ENCODE measurements at regions not wholly inside any gene's neighbourhood (a gene's known extent, or its start where the extent isn't known, plus 50 kb on each side); places are given as distances from the start of the nearest gene placed in this dataset.
"Not testable (repeated sequence)": the region's sequence is repeated elsewhere in the genome, so short reads cannot be mapped to it uniquely, and the experiment has no call there.

DNA sequence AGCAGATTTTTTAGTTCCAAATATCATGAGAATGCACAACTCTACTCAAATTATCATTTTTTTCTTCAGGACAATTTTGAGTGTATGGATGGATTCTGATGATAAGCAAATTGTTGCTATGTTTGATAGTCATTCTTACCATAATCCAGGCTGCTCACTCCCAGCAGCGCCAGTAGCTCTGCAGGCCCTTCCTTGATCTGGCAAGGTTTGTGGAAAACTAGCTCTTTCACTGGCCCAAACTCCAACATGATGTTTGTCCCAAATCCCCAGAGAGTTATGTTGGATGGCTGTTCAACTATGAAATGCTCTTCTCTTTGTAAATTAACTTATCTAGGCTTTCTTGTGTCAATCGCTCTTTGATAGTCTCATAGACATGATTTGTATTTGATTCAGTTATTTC, 933.7 kb downstream of the DNAJB9 start:
- DNase-seq: no peak

DNA sequence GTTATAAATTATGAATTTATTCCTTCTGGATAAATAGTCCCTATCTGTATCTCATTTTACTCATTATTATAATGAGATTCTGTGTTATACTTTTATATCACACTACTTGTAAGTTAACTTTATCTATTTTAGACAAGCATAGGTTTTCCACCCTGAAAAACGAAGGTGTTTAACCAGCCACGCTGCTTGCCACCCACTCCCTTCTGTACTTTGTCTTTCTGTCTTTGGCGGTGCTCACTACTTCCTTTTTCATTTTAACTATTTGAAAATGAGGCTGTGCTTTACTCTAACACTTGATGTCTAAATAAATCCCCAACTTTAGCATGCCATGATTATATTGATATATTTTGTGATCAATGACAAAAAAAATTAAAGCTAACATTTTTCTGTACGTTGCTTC, 952.9 kb downstream of the DNAJB9 start:
- DNase-seq: no peak

DNA sequence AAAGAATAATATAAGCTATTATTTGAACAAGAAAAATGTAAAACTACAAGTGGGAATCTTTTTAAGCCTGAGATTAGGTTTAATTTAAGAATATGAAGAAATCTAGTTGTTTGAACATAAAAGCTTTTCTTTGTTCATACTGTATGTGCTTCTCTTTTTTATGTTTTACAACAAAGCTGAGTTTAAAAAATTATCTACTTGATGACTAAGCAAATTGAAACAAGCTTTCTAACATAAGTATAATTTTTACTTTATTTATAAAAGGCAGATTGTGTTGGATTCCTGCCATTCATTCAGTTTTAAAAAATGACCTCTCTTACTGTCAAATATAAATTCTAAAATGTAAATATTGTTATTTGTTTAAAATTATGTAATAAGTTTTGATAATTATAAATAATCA, 958.2 kb downstream of the DNAJB9 start:
- no peak for DNase-seq

DNA sequence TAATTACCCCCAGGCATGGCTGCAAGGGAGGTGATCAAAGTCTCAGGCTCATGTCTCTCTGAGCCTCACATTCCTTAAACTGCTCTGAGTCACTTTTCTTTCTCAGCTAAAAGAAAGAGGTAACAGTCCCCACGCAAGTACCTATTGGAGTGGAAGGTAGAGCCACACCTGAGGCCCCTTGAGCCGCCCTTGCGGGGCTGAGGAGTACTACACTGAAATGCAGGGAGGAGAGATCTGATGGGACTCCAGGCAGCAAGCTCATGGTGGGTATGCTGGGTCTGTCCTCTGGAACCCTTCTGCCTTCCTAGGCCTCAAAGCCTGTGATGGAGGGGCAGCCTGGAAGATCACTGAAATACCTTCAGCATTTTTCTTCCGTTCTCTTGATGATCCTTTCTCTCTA, 960.0 kb downstream of the DNAJB9 start:
- no peak for DNase-seq

DNA sequence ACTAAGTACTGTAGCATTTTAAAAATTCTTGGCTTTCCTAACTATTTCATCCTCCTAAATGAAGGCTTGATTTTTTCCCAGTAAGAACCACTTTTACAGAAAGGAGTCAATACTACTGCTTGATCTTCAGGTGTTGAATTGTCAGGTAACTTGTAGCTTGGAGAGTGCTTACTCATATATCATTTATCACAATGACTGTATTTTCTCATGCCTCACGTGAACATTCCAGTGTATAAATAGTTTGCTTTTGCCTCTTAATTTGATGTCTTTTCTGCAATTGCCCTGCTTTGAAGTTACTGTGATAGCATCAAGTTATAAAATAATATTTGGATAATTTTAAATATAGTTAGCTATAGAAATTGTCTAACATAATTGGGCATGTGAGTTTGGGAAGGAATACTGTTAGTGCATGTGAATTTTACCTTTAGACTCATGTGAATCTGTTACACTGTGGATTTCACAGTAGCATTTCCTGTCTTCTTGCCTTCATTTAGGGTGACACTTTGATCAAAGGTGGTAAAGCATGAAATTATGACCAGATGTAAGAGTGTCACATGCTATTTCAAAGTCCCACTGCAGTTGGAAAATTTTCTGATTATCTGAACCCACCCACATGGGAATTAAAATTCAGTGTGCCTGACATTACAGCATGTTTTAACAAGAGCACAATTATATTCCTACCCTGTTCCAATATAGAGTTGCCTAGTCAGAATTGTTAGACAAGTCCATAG, 962.8 kb downstream of the DNAJB9 start:
- no peak for DNase-seq

DNA sequence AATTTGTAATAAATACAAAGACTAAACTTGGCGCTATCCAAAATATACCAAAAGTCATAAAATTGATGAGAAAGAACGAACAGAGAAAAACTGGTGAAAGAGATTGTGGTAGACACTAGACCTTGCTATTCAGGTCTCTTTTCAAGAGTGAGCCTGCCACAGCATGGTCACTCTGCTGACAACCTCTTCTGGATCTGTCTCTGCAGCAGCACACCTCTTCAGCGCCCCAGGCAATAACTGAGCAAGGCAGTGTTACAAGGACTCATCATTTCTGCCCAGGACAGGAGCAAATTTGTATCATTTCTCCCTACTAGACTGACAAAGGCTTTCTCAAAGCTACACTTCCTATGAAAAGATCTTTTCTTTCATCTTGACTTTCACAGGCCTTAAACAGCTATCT, 976.0 kb downstream of the DNAJB9 start:
- DNase-seq: no peak

DNA sequence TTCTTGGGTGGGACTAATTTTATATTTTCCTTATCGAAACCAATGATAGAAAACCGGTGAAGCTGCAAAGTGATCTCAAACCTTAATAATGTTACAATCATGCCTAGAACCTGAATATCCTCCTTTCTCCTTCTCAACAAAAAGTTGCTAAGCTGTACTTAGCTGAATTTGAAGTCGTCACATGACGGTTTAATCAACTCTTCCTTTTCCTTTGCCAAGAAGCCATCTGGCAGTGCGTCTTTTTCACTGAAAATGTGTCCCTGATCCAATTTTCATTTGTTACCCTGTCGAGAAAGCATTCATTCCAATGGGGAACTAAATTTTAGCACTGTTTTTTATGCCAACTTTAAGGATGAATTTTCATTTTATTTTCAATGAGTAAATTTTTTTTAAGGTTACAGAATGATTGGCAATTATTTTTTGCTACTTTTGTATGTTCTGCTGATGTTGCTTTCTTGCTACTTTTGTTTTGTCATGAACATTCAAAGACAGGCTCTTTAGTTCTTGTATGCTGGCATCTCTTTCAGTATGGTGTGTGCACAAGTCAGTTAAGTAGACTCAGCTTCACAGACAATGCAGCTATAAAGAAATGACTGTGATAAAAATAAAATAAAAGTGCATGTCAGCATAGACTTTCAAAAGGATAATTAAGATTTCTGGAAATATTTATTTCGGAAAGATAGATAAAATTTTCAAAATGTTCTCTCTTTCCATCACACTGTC, 980.0 kb downstream of the DNAJB9 start:
- DNase-seq: no peak

DNA sequence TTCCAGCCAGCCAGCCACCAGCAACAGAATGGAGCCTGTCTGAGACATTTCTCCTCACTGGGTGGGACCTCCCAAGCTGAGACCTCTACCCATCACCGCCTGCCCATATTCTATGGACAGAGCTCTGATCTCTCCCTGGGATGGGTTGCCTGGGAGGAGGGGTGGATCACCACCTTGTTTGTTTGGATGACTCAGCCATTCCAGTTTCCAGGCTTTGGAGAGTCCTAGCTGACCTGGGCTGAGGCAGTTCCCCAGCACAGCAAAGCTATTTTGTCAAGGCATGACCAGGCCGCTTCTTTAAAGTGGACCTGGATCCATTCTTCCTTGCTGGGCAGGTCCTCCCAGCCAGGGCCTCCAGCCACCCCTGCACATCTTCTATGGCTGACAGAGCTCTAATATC, 982.3 kb downstream of the DNAJB9 start:
- DNase-seq: no peak

DNA sequence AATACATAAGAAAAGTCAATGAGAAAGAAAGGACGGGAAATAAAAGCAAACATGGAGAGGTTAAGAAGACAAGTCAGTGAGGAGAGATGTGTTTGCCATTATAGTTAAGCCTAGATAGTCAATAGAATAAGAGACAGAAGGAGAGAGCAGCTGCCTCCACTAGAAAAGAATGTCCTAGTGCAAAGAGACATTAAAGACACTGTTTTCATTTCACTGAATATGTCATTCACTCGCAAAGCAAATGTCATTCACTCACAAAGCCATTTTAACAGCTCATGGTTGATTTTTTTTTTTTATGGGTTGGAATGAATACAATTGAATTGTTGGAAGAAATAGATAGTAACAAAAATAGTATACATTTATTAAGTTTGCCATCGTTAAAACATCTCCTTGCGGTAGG, 1007.6 kb downstream of the DNAJB9 start:
- DNase-seq: no peak

DNA sequence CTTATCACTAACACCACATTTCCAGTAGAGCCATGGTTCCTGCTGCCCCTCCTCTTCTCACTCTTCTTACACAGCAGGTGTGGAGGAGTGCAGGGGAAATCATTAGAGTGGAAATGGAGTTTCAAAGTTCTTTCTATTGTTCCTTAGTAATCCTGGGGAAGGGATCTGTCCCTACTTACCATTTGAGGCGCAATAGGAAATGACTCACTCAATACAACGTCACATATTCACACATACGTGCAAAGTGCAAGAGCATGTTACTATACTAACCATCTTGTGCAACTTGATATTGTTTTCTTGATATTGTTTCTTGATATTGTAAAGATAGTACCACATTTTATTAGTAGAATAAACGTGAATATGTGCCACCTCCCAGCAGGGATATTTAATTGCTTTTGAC, 1010.2 kb downstream of the DNAJB9 start:
- no peak for DNase-seq

DNA sequence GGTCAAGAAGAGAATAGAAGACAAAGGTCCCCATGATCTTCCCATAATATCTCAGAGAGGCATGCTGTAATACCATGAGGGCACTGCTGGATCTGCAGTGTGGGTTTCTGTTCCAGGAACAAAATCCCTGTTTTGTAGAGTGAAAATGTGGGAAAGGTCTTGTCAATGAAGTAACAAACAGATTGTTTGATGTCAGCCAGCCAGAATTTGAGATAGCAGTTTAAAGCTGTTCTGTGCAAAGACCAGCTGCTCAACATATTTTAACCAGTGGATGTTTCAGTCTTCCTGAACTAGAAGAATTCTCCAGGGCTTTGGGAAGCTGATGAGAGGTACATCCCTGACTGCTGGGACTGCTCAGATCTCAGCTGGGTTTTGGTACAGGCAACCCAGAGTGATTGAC, 1012.5 kb downstream of the DNAJB9 start:
- no peak for DNase-seq

DNA sequence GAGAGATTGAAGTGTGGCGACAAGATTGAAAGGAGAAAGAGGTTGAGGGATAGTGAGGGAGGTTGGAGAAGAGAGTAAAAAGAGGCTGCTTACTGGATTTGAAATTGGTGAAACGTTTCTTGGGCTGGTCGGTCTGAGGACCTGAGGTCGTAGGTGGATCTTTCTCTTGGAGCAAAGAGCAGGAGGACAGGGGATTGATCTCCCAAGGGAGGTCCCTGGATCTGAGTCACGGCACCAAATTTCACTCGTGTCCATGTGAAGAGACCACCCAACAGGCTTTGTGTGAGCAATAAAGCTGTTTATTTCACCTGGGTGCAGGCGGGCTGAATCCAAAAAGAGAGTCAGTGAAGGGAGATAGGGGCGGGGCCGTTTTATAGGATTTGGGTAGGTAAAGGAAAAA, 1027.3 kb downstream of the DNAJB9 start:
- not testable (repeated sequence) for DNase-seq

DNA sequence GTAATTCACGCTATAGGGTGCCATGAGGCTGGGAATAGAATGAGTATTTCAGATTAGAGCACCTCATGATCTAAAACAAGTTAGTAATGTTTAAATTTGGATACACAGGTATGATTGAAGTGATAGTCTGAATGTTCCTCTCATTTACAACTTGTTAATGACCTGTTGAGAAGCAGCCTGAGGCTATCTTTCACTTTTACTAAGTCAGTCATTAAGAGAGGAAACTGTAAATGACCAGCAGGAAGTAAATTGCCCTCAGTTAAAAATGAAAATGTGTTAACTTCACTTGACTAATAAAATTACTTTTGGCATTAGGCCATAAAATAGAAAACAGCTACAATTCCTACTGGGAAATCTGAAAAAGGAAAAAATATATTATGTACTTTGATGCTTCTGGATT, 1042.0 kb downstream of the DNAJB9 start:
- no peak for DNase-seq

DNA sequence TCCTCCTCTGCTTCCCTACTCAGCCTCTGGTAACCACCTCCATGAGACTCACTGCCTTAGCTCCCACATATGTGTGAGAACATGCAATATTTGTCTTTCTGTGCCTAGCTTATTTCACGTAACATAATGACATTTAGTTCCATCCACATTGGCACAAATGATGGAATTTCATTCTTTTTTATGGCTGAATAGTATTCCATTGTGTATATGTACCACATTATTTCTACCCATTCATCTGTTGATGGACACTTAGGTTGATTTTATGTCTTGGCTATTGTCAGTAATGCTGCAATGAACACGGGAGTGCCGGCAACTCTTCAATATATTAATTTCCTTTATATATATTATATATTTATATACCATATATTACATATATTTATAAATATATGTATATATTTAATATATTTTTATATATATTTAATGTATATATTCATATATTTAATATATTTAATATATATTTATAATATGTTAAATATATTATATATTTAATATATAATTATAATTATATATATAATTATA, 1046.9 kb downstream of the DNAJB9 start:
- no peak for DNase-seq

DNA sequence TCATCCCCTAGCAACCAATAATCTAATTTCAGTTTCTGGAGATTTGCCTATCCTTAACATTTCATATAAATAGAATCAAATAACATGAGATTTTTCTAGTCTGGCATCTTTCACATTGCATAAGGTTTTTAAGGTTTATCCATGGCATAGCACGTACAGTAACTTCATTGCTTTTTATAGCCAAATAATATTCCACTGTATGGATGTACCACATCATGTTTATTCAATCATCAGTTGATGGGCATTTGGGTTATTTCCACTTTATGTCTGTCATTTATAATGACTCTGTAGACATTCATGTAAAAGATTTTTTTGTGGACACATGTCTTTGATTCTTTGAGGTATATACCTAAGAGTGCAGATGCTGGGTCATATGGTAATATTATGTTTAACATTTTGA, 1052.6 kb downstream of the DNAJB9 start:
- no peak for DNase-seq

DNA sequence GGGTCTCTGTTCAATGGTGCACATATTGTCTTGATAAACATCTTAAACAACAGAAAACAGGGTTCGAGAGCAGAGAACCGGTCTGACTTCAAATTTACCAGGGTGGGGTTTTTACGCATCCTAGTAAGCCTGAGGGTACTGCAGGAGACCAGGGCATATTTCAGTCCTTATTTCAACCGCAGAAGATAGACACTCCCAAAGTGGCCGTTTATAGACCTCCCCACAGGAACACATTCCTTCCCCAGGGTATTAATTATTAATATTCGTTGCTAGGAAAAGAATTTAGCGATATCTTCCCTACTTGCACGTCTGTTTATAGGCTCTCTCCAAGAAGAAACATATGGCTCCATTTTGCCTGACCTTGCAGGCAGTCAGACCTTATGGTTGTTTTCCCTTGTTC, 1063.2 kb downstream of the DNAJB9 start:
- DNase-seq: not testable (repeated sequence)

DNA sequence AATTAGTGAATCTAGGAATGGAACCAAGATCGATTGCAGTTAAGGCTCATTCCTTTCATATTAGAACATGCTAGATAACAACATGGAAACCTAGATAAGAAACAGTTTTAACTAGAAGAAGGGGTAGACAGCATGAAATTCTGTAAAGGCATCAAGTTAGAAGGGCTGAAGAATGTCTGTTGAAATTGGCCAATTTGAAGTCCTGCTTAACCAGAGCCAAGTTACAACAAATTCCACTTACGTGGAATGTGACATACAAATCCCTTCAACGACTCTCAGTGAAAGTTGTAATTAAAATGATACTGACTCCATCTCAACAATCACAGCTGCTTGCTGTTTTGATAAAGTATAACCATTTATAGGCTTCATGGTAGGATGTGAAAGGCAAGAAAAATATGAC, 1065.7 kb downstream of the DNAJB9 start:
- DNase-seq: no peak

DNA sequence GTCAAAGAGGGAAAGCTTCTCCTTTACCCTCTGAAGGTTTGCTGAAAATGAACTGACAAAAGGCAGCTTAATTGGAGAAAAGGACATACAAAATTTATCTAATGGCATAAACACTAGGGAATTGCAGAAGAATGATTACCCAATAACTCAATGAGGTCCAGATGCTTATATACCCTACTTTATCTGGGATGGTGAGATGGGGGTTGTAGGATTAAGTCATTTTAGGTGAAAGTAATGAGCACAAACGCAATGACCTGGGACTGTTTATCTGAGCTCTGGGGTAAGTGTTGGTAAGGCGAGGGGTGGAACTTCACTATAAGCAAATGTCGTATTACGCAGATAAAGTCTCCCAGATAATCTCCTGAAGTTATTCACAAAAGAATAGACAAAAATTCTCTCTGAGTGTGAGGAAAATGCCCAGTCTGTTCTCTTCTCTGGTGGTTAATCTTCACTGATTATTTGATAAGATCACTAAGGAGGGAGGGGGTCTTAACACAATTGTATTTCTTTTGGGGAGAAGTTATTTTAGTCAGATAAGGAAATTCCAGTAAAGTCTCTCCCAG, 1067.8 kb downstream of the DNAJB9 start:
- DNase-seq: no peak

DNA sequence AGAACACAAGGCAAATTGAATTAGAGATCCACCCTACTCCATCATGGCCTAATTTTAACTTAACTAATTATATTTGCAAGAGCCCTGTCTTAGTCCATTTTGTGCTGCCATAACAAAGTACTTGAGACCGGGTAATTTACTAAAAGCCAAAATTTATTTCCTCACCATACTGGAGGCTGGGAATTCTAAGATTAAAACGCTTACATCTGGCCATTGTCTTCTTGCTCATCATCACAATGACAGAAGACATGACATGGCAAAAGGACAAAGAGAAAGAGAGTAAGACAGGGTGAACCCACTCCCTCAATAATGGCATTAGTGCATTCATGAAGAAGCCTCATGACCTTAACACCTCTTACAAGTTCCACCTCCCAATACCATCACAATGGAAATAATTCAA, 1068.6 kb downstream of the DNAJB9 start:
- no peak for DNase-seq

DNA sequence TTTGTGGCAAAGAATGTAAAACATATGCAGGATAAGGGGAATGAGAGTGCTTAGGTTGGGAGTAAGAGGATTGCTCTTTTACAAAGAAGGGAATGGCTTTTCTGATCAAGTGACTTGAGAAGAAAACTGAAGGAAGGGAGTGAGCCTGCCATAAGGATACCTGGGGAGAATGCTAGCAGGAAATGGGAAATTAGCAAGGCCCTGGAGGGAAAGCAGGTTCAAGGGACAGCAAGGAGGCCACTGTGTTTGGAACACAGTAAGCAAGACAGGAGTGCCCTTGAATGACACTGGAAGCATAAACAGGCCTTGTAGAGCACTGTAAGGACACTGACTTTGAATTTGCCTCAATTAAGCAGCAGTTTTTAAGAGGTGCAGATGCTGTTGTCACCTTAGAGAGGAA, 1069.9 kb downstream of the DNAJB9 start:
- DNase-seq: no peak

DNA sequence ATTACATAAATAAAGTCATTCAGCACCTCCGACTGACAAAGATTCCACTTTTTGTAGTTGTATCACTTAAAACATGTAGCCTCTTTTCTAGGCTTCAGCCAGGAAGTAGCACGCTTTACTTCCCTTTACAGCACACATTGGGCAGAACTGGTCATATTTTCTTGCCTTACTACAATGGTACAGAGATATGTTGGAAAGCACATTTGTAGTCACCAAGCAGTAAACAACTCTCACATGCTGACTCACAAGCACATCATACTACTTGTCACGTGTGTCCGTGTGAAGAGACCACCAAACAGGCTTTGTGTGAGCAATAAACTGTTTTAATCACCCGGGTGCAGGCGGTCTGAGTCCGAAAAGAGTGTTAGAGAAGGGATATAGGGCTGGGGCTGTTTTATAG, 1071.8 kb downstream of the DNAJB9 start:
- DNase-seq: no peak

DNA sequence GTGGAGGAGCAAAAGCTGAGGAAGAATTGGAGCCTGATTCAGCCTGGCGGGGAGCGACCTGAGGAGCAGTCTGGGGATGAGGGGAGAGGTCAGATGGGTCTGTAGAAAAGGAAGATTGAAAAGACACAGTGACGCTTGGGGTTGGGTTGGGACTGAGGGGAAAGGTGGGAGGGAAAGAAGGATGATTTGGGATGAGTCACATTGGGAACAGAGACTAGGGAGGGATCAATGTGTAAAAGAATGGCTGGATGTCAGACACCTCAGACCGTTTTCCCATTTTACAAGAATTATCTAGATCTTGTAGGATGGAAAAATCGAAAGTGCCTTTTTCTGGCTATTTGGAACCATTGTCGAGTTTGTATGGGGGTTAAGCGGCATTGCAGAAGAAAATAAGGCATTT, 1076.5 kb downstream of the DNAJB9 start:
- DNase-seq: no peak

DNA sequence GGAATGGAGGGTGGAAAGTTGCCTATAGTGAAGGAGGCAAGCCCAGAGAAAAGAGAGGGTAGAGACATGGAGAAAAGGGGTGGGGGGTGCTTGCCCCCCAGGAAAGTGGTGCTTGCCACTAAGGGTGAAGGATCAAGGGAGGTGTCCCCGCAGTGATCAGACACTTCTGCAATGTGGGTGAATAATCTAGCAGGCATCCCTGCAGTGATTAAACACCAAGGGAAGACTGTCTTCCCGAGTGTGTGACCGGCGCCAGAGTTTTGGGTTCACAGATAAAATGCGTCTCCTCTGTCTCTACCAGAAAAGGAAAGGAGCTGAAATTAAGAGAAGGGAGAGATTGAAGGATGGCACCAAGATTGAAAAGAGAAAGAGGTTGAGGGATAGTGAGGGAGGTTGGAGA, 1076.9 kb downstream of the DNAJB9 start:
- DNase-seq: not testable (repeated sequence)

DNA sequence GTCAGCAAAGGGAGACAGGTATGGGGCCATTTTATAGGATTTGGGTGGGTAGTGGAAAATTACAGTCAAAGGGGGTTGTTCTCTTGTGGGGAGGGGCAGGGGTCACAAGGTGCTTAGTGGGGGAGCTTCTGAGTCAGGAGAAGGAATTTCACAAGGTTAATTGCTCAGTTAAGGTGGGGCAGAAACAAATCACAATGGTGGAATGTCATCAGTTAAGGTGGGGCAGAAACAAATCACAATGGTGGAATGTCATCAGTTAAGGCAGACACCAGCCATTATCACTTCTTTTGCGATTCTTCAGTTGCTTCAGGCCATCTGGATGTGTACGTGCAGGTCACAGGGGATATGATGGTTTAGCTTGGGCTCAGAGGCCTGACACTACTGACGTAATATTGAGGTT, 1077.6 kb downstream of the DNAJB9 start:
- not testable (repeated sequence) for DNase-seq
